NCI-H345 (cell line): ENCODE measurements at regions not wholly inside any gene's neighbourhood (a gene's known extent, or its start where the extent isn't known, plus 50 kb on each side); places are given as distances from the start of the nearest gene placed in this dataset.
"Not testable (repeated sequence)": the region's sequence is repeated elsewhere in the genome, so short reads cannot be mapped to it uniquely, and the experiment has no call there.

Experiments
- DNase-seq: peaks from one replicate; lab custom pipeline; 2025; lab: John Stamatoyannopoulos, UW

- no peak for DNase-seq
These were observed 71.1 kb upstream of the PPP3CA start for GRCh38 chr4:101418466-101418865.

GRCh38 chr4:101418055-101418454 lies 70.7 kb upstream of the PPP3CA start:
- DNase-seq, result no peak

GRCh38 chr4:101417046-101417445 lies 69.7 kb upstream of the PPP3CA start:
- no peak for DNase-seq

GRCh38 chr4:101415962-101416361 lies 68.6 kb upstream of the PPP3CA start:
- no peak for DNase-seq

GRCh38 chr4:101414496-101414895 lies 67.2 kb upstream of the PPP3CA start:
- no peak for DNase-seq

- no peak for DNase-seq
These were observed 64.6 kb upstream of the PPP3CA start for GRCh38 chr4:101411926-101412325.

GRCh38 chr4:101411281-101411910 lies 64.1 kb upstream of the PPP3CA start:
- not testable (repeated sequence) for DNase-seq

GRCh38 chr4:101400096-101400495 lies 52.8 kb upstream of the PPP3CA start:
- no peak for DNase-seq

GRCh38 chr4:101398807-101399206 lies 51.5 kb upstream of the PPP3CA start:
- DNase-seq, result no peak
